HEK293 (cell line): ENCODE measurements at regions not wholly inside any gene's neighbourhood (a gene's known extent, or its start where the extent isn't known, plus 50 kb on each side); places are given as distances from the start of the nearest gene placed in this dataset.

Source experiments
- CTCF ChIA-PET: fragments of 350-600 bp; formaldehyde crosslinking; extraction: SDS; loops from one replicate; lab custom pipeline; 2021; ENCODE audit warnings: antibody characterized with exemption; lab: Yijun Ruan, JAX
- POLR2A ChIA-PET: fragments of 300-600 bp; formaldehyde crosslinking; extraction: SDS; loops from one replicate; lab custom pipeline; 2020; ENCODE audit warnings: antibody characterized with exemption, inconsistent platforms; lab: Yijun Ruan, JAX
- H3K27ac ChIP-seq: fragments of 200-500 bp; sonication (Bioruptor generic); 2 replicates; pipeline ENCODE4 v1.5.1; 2014; ENCODE audit warnings: low read depth, low read length, control low read depth, inconsistent platforms; ENCODE audit errors: extremely low read depth
- H3K36me3 ChIP-seq, 2 experiments: fragments of 200-500 bp in 1 of 2; sonication (Bioruptor generic) in 1 of 2; 1 replicate in 1 of 2; 2 replicates in 1 of 2; pipeline ENCODE4 v1.5.1; 2014 to 2017; ENCODE audit warnings: inconsistent platforms in 2 of 2, low read length in 2 of 2; ENCODE audit not compliant: control insufficient read depth in 2 of 2, insufficient read depth in 1 of 2
- H3K4me1 ChIP-seq: fragments of 200-500 bp; sonication (Bioruptor generic); 2 replicates; pipeline ENCODE4 v1.5.1; 2014; ENCODE audit warnings: mild to moderate bottlenecking, low read length, inconsistent platforms; ENCODE audit not compliant: control insufficient read depth, insufficient read depth
- H3K4me3 ChIP-seq: 2 replicates; pipeline ENCODE4 v1.5.1; 2011; ENCODE audit warnings: low read depth, mild to moderate bottlenecking, control low read depth, low read length, moderate library complexity
- H3K9me3 ChIP-seq: fragments of 200-500 bp; sonication (Bioruptor generic); 2 replicates; pipeline ENCODE4 v1.5.1; 2014; ENCODE audit warnings: low read depth, low read length, inconsistent platforms; ENCODE audit not compliant: control insufficient read depth, insufficient read depth
- GLIS2 ChIP-seq: fragments of 450-650 bp; formaldehyde crosslinking; IDR thresholded peaks from 2 replicates; pipeline ENCODE4 v1.5.1; 2016; ENCODE audit warnings: missing biosample characterization, missing genetic modification characterization
- KLF16 ChIP-seq: fragments of 450-650 bp; formaldehyde crosslinking; IDR thresholded peaks from 2 replicates; pipeline ENCODE4 v1.5.1; 2017; ENCODE audit warnings: missing biosample characterization, missing genetic modification characterization
- PRDM2 ChIP-seq: fragments of 450-650 bp; formaldehyde crosslinking; IDR thresholded peaks from 2 replicates; pipeline ENCODE4 v1.5.1; 2016; ENCODE audit warnings: missing biosample characterization, missing genetic modification characterization, borderline replicate concordance
- SCRT1 ChIP-seq: fragments of 450-650 bp; formaldehyde crosslinking; IDR thresholded peaks from 2 replicates; pipeline ENCODE4 v1.5.1; 2016; ENCODE audit warnings: missing biosample characterization, missing genetic modification characterization, borderline replicate concordance
- ZBTB11 ChIP-seq: fragments of 450-650 bp; formaldehyde crosslinking; conservative IDR thresholded peaks from 2 replicates; pipeline ENCODE4 v1.5.1; 2016; ENCODE audit warnings: low read depth, missing biosample characterization, missing genetic modification characterization
- ZBTB6 ChIP-seq: fragments of 450-650 bp; formaldehyde crosslinking; IDR thresholded peaks from 2 replicates; pipeline ENCODE4 v1.5.1; 2017; ENCODE audit warnings: missing biosample characterization, missing genetic modification characterization
- ZNF140 ChIP-seq: fragments of 450-650 bp; formaldehyde crosslinking; IDR thresholded peaks from 2 replicates; pipeline ENCODE4 v1.5.1; 2016; ENCODE audit warnings: missing biosample characterization, missing genetic modification characterization
- ZNF202 ChIP-seq: fragments of 450-650 bp; formaldehyde crosslinking; IDR thresholded peaks from 2 replicates; pipeline ENCODE4 v1.5.1; 2016; ENCODE audit warnings: missing biosample characterization, missing genetic modification characterization, borderline replicate concordance
- ZNF23 ChIP-seq: fragments of 450-650 bp; formaldehyde crosslinking; IDR thresholded peaks from 2 replicates; pipeline ENCODE4 v1.5.1; 2016; ENCODE audit warnings: missing biosample characterization, missing genetic modification characterization, borderline replicate concordance
- ZNF292 ChIP-seq: fragments of 450-650 bp; formaldehyde crosslinking; IDR thresholded peaks from 2 replicates; pipeline ENCODE4 v1.5.1; 2016; ENCODE audit warnings: low read depth, missing biosample characterization, missing genetic modification characterization, borderline replicate concordance
- ZNF391 ChIP-seq: fragments of 450-650 bp; formaldehyde crosslinking; IDR thresholded peaks from 2 replicates; pipeline ENCODE4 v1.5.1; 2016; ENCODE audit warnings: low read depth, missing biosample characterization, missing genetic modification characterization, borderline replicate concordance
- ZNF561 ChIP-seq: fragments of 450-650 bp; IDR thresholded peaks from 2 replicates; pipeline ENCODE4 v1.5.1; 2018; ENCODE audit warnings: missing biosample characterization, missing genetic modification characterization, borderline replicate concordance
- ZNF600 ChIP-seq: fragments of 450-650 bp; formaldehyde crosslinking; IDR thresholded peaks from 2 replicates; pipeline ENCODE4 v1.5.1; 2016; ENCODE audit warnings: missing biosample characterization, missing genetic modification characterization
- ZNF660 ChIP-seq: fragments of 450-650 bp; IDR thresholded peaks from 2 replicates; pipeline ENCODE4 v1.5.1; 2018; ENCODE audit warnings: missing biosample characterization, mild to moderate bottlenecking, missing genetic modification characterization
- ZNF777 ChIP-seq: fragments of 450-650 bp; formaldehyde crosslinking; IDR thresholded peaks from 2 replicates; pipeline ENCODE4 v1.5.1; 2017; ENCODE audit warnings: missing biosample characterization, missing genetic modification characterization, borderline replicate concordance
- ZNF791 ChIP-seq: fragments of 450-650 bp; formaldehyde crosslinking; IDR thresholded peaks from 2 replicates; pipeline ENCODE4 v1.5.1; 2016; ENCODE audit warnings: missing biosample characterization, missing genetic modification characterization
- ZNF843 ChIP-seq: fragments of 450-650 bp; formaldehyde crosslinking; IDR thresholded peaks from 2 replicates; pipeline ENCODE4 v1.5.1; 2016; ENCODE audit warnings: missing biosample characterization, missing genetic modification characterization
- ZSCAN4 ChIP-seq: fragments of 450-650 bp; formaldehyde crosslinking; IDR thresholded peaks from 2 replicates; pipeline ENCODE4 v1.5.1; 2017; ENCODE audit warnings: missing biosample characterization, missing genetic modification characterization
- ZSCAN5A ChIP-seq: fragments of 450-650 bp; formaldehyde crosslinking; IDR thresholded peaks from 2 replicates; pipeline ENCODE4 v1.5.1; 2016; ENCODE audit warnings: missing biosample characterization, missing genetic modification characterization

GRCh38 chr4:17188125-17188524, 289.7 kb upstream of the LDB2 start (continued):
- TF ChIP-seq PRDM2 (tag by site-specific recombination) (no peak), ZNF561 (tag by site-specific recombination) (no peak), ZSCAN4 (no peak), ZNF777 (no peak)

GRCh38 chr4:17187003-17187402, 288.6 kb upstream of the LDB2 start:
- Histone ChIP-seq H3K9me3 (no peaks in the 10 kb centered on the region), H3K4me1 (no peaks in the 10 kb centered on the region), H3K27ac (no peak overlapping the region), H3K36me3 (no peaks in the 10 kb centered on the region)
- ChIA-PET CTCF (interaction anchor here (0.6 kb wide), 1 partner anchor 46 kb away, joined by 3 read pairs; no protein-coding TSS in a partner anchor), POLR2A (no interaction called here)
- TF ChIP-seq ZNF140 (tag by site-specific recombination): no peak
- no peak for TF ChIP-seq ZNF23 (tag by site-specific recombination)
- no peak for TF ChIP-seq ZNF600 (tag by site-specific recombination)
- no peak for TF ChIP-seq SCRT1 (tag by site-specific recombination)
- no peak for TF ChIP-seq ZNF791 (tag by site-specific recombination)
- no peak for TF ChIP-seq ZNF843
- TF ChIP-seq ZNF292 (tag by site-specific recombination): no peak
- no peak for TF ChIP-seq ZNF202 (tag by site-specific recombination)
- no peak for TF ChIP-seq KLF16 (tag by site-specific recombination)
- TF ChIP-seq ZNF391: no peak
- no peak for TF ChIP-seq ZNF660 (tag by site-specific recombination)
- TF ChIP-seq ZBTB6 (tag by site-specific recombination): no peak
- TF ChIP-seq GLIS2 (tag by site-specific recombination): no peak
- TF ChIP-seq ZSCAN5A (tag by site-specific recombination): no peak
- TF ChIP-seq ZBTB11 (tag by site-specific recombination): no peak
- TF ChIP-seq, all 188 proteins: peak for 0
- no peak overlapping the region for H3K4me3 ChIP-seq
